ENCODE measurements at regions not wholly inside any gene's neighbourhood (a gene's known extent, or its start where the extent isn't known, plus 50 kb on each side); places are given as distances from the start of the nearest gene placed in this dataset.

DNA sequence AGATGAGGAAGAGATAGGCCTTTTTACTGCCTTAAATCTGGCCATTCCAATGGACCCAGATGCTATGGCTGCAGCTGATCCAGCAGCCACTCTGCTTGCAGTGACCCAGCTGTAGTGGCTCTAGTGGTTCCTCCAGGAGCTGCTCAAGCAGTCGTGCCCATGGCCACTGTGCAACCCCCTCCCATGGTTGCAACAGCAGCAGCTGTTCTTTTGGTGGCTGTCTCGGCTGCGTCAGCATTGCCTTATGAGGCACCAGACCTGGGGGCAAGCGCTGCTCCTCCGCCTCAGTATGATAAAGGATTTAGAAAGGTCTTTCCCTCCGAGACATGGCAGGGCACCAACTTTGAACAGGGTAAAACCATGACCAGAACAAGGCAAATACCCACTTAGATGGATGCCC is 384.9 kb upstream of the DCC start:
- no peak for DNase-seq

DNA sequence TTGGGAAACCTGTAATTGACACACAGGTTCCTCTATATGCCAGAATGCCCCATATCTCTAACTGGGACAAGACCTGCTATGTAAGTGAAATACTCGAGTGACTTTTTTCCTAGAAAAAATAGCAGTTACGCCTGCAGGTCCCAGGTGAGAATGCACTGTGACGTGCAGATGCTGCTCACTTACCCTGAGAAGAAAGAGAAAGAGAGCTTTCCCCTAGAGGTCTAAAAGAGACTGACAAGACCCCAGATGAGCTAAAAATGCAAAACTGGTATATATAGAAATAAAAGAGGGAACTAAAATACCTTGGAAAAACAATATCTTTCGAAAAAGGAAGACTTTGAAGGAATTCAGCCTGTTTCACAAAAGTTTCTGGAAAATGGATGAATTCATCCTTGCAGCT is 383.0 kb upstream of the DCC start:
- DNase-seq: no peak

DNA sequence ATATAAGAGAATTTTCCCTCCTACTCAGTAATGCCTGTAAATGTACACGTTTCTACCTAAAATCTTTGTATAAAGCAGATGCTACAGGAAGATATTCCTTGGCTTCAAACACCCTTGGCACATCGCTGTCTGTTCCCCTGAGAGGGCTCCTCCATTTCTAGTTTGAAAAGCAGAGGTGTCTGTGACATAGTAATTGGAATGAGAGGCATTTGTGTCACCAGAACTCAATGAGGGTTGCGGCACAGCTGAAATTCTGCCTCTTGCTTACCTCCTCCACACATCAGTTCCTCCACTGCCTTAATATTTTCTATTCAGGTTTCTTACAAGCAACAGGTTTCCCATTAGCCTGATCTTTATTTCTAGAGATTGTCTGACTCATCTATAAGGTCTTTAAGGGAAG is 359.9 kb upstream of the DCC start:
- DNase-seq: no peak

DNA sequence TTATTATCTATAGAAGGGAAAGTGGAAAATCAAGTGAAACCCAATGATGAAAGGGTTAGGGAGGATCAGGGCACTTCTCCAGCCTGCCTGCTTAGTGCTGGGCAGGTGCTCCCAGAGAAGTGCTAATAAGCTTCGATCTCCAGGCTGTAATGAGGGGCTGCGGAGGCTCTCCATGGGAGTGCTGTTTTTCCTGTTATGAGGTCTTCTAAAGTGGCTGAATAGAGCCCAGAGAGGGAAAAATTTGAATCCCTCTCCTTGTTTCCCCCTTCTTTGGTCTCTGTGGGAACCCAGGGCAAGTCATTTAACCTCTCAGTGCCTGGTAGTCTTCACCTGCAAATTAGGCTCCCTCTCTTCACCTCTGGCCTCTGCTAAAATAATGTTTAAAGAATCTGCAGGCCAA is 351.7 kb upstream of the DCC start:
- no peak for DNase-seq

DNA sequence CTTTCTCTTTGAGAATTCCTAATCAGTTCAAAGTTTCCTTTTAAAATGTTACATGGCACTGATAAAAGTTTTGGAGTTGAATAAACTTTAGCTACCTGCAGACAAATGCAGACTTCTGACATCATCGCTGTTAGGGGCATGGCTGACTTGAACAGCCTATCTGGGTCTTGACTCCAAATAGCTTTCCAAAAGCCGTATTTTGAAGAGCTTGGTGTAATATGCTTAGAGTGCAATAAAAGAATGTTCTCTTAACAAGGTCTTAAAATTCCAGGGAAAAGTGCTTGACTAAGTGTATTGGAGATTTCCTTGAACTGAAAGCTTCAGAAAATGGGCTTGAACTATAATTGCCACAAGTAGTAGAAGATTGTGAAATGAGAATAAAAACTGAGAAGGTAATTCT is 342.9 kb upstream of the DCC start:
- DNase-seq: no peak

DNA sequence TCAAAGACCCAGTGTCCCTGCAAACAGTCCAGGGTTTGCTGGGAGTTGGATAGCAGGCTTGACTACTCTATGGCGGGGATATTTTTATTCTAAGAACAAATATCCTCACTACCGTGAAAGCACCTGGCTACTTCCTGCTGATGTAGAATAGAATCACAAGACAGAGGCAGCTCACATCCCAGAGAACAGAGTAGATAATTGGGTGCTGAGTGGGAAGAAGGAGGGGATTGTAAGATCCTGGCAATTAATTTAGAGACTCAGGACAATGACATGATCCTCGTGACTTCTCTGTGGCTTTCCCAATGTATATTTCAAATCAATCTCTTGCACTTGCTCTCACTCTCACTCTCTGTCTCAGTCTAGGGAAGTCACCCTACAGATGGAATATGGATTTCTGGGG is 341.9 kb upstream of the DCC start:
- DNase-seq: no peak

DNA sequence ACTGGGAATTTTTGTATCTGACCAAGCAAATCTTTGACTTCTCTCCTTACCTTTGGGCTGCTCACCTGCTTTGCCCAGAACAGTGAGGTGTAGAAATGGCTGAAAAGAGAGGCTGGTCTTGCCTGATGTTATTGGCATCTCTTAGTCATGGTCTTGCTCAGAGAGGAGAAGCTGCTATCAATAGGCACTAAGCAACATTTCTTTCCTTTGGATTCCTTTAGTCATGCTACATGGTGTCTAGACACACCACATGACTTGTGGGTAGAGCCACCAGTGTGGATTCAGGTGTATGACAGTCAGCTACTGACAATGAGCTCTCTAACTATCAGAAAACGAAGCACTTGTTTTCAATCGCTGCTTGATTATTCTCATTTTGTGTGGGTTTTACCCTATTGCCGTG is 341.3 kb upstream of the DCC start:
- no peak for DNase-seq

DNA sequence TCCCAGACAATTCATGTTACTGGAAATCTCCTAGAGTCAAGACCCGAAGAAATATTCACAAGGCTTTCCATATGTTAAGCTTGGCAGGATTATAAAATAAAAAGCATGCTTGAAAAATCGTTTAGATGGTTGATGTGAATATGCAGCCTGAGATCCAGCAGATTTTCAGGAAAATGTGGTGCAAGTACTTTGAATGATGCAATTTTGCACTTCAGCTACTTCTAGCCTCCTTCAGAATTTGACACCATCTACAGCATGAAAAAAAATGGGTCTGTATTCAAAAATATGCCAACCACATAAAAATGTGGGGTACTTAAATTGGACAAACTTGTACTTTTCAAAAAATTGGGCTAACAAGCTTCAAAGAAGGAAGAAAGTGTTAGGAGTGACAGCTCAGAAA is 340.6 kb upstream of the DCC start:
- DNase-seq: no peak

DNA sequence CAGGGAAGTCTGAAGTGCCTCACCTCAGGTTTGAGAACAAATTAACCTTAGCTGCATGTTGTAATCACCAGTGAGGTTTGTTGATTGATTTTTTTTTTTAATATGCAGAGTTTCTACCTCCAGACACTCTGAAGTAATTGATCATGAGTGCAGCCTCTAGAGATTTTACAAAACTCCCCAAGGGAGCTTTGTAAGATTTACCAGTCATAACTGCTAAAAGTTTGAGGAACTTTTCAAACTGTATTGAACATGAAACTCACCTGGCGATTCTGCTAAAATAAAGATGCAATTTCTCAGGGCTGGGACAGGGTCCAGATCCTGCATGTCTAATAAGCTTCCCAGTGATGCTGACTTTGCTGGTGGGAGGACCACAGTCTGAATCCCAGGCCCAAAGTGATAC is 339.6 kb upstream of the DCC start:
- no peak for DNase-seq

DNA sequence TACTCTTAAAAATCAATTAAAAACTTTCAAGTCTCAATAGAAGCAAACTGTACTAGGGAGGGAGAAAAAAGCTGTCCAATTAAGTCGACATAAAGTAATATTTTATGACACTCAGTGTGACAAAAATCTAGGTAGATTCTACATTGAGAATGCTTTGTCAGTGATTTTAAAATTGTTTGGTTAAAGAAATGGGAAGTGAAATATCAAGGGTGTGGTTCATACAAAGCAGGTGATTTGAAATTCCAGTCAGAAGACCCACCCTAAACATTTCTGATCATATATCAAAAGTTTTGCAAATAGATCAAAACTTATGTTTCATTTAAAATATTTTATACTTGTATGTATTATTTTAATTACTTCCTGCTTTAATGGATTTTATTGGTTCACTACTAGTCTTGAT is 338.9 kb upstream of the DCC start:
- no peak for DNase-seq

DNA sequence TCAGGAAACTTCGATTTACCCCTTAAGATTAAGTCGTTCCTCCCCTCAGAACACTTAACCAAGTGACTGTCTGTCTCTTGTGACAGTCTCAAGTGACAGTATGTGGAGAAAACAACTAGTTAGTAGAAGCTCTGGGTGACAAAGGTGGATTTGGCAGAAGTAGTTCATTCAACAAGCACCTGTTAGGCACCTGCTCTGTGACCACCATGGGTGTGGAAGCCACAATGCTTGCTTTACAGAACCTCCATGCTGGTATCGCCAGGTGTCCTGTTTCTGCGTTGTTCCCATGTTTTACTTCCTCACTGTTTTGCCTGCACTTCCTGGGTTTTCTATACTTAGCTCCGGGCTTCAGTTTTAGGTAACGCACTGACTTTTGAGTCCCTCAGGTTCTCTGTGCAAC is 337.4 kb upstream of the DCC start:
- DNase-seq: no peak

DNA sequence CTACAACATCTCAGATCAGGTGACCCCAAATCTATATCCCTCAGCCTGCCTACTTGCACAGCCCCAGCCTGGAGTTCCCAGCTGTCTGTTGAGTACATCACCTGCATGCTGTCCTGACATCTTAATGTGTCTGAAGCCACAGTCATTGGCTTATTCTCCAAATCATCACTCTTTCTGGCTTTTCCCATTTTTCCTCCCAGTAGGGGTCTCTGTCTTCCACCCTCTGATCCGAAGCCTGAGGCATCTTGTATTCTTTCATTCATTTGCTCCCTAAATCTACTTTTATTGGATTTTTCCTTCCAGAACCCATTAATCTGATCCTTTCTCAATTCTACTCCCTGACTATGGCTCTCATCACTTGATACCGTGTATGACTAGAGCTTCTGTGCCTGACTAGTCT is 332.9 kb upstream of the DCC start:
- no peak for DNase-seq

DNA sequence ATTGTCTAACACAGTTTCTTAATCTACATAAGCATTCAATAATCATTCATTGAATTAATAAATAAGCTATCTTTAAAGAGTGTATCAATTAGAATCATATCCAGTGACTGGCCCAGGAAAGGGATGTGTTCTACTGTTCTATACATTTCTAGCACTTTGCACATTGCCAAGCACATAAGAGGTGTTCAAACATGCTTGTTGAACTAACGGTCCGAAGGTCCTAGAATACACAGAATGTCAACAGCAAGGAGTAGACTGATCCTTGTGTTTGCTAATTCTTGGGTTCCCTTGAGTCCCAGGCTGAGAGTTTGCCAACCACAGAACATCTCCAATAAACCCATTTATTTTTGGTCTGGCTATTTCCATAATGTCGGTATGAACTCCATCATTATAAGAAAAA is 331.7 kb upstream of the DCC start:
- DNase-seq: no peak

DNA sequence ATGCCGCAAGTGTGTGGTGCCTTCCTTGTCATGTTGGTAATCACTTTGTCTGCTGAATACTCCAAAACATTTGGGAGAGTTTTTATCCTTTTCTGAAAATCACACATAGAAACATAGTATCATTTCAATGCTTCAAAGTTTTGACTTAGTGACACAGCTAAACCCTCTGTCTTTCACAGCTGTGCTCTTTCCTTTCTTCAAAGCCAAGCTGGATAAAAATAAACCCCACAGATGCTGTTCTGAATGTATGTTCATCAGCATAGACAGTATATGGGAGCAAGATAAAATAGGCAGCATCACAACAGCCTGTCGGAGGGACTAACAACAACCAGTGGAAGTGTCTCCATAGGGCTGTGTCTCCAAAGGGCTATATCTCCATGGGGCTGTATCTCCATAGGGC is 331.3 kb upstream of the DCC start:
- no peak for DNase-seq

DNA sequence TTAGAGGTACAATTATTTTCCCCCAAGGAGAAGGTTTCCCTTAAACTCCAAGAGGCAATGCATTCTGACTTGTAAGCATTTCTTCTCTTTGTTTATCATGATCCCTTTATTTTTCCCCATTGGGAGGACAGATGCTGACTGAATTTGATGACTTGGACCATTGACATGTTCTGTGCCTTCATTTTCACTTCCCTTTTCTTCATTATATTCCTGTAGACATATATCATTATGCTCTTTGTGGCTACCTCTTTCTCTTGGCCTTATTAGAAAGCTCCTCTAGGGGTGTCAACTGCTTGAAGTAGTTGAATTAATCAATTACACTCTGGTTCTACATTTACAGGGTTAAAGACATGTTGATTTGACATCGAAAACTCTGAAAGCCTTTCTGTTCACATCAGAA is 330.0 kb upstream of the DCC start:
- DNase-seq: no peak

DNA sequence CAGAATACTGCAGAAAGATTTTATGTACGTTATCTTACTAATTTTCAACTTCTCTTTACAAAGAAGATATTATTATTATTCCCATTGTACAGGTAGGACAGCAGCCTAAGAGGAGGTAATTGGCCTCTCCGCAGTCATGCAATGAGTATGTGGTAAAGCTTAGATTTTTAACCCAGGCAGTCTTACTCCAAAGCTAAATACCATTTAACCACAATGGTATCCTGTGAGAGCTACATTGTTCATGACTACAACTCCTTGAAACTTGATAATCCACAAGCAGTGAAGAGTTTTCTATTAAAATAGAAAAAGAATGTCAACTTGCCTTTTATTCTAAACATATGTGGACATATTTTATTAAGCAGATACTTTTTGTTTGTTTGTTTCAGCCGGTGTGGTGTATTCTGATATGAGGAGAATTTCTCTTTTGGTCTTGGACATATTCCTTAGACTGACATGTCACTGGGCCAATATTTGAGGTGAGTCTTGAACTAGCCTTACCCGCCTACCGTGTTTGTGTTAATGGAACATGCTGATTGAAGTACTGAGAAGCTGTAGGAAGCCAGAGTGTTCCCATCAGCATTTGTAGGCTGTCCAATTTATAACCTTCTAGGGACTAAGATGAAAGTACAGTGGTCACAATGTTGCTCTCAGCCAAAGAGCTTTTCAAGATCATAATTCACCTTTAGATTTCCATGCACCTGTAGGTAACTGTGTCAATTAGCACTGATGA is 293.9 kb upstream of the DCC start:
- peak; percentile 58 for DNase-seq

DNA sequence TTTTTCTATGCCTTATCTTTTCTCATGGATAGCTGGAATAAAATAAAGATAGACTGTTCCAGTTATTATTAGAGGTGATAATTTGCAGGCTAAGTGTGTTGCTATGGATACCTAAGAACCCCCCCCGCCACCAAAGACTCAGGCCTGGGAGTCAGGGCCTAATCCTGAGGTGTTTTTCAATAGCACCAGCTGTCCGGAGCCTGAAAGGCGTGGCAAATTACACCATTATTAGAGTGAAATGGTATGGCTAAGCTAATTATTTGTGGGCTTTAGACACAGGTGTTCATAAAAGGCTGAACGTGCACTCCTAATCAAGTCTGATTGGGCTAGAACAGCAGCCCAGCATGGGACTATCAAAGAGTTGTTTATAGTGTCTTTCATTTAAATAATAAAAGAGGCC is 293.2 kb upstream of the DCC start:
- peak; percentile 88 for DNase-seq

DNA sequence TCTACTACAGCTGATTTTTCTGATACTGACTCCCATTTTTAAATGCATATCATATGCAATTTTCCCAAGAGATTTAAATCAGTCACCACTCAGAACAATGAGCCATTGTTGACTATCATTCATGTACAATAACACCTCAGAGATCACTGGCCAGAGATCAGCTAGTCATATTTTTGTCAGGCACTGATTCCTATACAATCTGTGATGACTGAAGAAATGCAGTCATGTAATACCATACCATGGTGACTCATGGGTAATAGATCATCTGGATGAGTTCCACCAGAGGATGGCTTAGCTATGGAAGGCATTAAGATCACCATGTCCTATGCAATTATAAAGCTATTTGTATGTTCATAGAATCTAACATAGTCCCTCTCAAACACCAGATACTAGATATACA is 285.7 kb upstream of the DCC start:
- no peak for DNase-seq

DNA sequence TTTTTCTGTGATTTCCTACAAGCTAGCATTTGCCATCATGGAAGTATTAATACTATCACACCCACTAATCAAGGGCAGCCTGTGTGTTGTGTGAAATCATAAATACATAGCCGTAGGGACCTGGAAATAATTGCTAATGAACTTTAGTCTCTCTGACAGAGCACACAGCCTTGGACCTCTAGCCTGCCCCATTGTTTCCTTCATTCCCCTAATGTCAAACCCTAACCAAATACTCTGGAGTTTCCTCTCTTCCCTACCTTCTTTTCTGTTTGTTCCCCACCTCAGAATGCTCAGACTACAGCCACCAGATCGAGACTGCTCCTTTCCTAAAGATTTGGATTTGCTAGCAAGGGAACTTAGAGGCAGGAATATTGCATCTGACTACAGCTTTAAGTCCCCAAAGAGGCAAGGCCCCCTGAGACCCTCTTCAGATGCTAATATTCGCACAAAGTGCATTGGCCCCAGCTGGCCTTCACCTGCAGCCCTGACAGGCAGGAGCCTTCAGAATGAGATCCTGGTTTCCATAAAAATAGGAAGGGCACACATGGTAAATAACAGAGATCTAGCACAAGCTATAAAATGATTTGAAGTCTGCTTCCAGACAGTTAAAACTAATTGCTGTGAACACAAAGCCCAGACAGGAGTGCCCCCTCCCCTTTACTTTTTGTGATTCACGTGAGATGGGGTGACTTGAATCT is 279.2 kb upstream of the DCC start:
- DNase-seq: no peak

DNA sequence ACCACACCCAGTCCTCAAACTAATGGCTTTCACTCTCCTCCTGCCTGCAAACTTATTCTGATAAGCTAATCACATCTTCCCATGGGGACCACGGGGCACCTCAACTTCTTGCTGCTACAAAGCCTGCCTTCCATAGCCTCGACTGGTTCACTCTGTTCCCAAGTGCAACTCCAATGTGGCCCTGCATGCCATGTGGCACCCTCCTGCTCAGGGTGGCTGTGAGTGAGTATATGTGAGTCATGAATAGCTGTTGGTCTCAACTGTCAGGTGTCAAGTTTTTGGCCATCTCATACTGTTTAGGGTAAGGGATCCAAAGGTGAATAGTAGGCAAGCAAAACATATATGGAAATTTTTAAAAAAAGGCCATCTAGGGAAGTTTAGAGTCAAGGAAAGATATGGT is 276.1 kb upstream of the DCC start:
- DNase-seq: no peak

DNA sequence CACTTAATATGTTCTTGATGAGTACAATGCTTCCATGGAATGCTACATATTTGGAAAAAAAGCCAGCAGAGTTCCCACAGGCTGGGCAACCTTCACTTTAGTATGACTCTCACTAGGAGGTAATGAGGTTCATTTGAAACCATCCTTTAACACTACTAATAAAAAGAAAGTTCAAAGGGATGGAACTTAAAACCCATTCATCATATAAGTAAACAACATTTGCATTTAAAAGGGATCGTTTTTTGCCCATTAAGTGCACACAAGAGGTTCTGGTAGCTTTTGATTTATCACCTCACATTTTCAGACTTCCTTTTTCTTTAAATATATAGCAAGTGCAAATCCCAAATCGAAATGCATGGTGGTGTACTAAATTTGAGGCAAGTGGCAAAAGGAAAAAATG is 270.8 kb upstream of the DCC start:
- no peak for DNase-seq

DNA sequence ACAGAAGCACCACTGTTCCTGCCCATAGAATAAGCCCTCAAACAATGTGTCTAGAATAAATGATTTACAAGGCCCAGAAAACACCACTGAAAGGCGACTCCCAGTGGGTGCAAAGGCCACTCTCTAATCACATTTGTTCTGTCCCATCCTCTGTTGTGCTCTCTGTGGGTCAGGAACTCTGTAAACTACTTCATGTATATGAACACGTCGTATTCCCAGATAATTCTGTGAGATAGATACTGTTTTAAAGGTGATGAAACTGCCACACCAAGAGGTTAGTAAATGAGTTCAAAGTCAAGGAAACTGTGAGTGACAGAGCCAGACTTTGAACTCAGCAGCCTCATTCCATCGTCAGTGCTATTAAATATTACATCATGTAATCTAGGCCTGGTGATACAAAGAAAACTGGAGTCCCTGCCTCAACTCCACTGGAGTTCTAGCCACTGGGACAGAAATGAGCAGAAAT is 269.7 kb upstream of the DCC start:
- no peak for DNase-seq

DNA sequence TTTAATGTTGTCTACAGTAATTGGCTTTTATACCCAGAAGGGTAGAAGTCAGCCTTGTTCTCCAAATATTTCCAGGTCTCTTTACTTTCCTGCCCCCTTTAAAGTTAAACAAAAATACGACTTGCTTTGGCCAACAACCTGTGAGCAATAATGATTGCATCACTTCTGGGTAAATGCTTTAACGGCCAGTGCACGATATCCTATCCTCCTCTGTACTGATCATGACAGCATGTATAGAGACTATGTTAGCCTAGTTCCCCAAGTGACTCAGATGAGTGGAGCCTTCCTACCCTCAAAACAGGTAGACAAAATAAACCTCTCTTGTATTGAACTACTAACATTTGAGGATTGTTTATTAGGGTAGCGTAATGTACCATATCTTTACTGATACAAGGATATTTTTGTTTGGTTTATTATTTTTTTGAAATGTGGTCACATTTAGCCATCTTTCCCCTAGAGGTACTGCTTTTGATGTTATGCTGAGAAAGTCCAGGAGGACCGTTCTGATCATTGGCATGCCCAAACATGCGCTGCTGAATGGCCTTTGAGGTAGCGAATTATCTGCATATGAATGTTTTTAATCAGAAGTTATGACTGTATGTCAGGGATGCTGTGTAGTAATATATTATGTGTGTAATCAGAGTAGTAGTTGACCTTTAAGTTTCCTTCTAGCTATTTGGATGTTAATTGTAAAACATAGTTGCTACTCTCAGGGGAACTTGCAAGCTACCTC is 262.6 kb upstream of the DCC start:
- no peak for DNase-seq

DNA sequence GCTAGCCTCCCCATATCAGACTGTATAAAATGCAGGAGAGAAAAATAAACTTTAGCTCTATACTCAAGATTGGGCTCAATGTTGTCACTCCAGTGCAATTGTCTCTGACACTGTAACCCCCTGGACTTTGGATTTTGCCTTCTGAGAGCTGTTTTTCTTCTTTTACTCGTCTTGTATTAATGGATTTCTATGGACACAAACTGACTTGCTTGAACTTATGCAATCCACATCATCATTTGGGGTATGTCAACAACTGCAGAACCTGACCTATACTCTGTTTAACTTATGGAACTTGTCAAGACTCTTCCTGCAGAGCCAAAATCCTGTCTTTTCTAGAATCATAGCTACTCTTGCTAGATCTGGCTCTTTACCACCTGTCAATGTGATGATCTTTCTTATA is 257.8 kb upstream of the DCC start:
- DNase-seq: no peak

Measured in NCI-H774 (cell line).